OCI-LY1 (cell line): ENCODE measurements at regions not wholly inside any gene's neighbourhood (a gene's known extent, or its start where the extent isn't known, plus 50 kb on each side); places are given as distances from the start of the nearest gene placed in this dataset.

Source experiments
- H2AFZ ChIP-seq: fragments of 200-600 bp; sonication (generic), shearing (Covaris generic); 2 replicates; pipeline ENCODE4 v1.6.0; 2014; ENCODE audit warnings: antibody characterized with exemption, mild to moderate bottlenecking, low read length
- H3F3A ChIP-seq: fragments of 200-600 bp; sonication (generic), shearing (Covaris generic); 2 replicates; pipeline ENCODE4 v1.6.0; 2014; ENCODE audit warnings: mild to moderate bottlenecking, antibody characterized with exemption, low read length, moderate library complexity; ENCODE audit not compliant: insufficient read depth
- H3K27ac ChIP-seq: fragments of 200-600 bp; sonication (generic); 2 replicates; pipeline ENCODE4 v1.5.1; 2014; ENCODE audit warnings: low read length, mixed run types, mild to moderate bottlenecking, low read depth; ENCODE audit not compliant: poor library complexity, severe bottlenecking
- H3K27me3 ChIP-seq: fragments of 200-600 bp; sonication (generic); 2 replicates; pipeline ENCODE4 v1.6.0; 2014; ENCODE audit warnings: antibody characterized with exemption, mild to moderate bottlenecking, low read length, moderate library complexity; ENCODE audit not compliant: insufficient read depth
- H3K36me3 ChIP-seq: fragments of 200-600 bp; sonication (generic); 2 replicates; pipeline ENCODE4 v1.6.1; 2014; ENCODE audit warnings: mild to moderate bottlenecking, antibody characterized with exemption, low read length, moderate library complexity, mixed read lengths; ENCODE audit not compliant: insufficient read depth
- H3K4me1 ChIP-seq: fragments of 200-600 bp; sonication (generic); 2 replicates; pipeline ENCODE4 v1.5.1; 2014; ENCODE audit warnings: mild to moderate bottlenecking, low read length, moderate library complexity; ENCODE audit not compliant: insufficient read depth, severe bottlenecking
- H3K4me2 ChIP-seq: fragments of 200-600 bp; sonication (generic), shearing (Covaris generic); 2 replicates; pipeline ENCODE4 v1.6.1; 2014; ENCODE audit warnings: low read length
- H3K4me3 ChIP-seq: fragments of 200-600 bp; sonication (generic); 2 replicates; pipeline ENCODE4 v1.5.1; 2014; ENCODE audit warnings: low read length, low read depth, mild to moderate bottlenecking, mixed read lengths; ENCODE audit not compliant: poor library complexity, severe bottlenecking
- H3K79me2 ChIP-seq: fragments of 200-600 bp; shearing (Covaris generic); 2 replicates; pipeline ENCODE4 v1.6.1; 2016; ENCODE audit warnings: mixed run types, low read length, mixed read lengths; ENCODE audit not compliant: insufficient read depth
- H3K9ac ChIP-seq: fragments of 200-600 bp; sonication (generic), shearing (Covaris generic); 2 replicates; pipeline ENCODE4 v1.6.1; 2014; ENCODE audit warnings: mild to moderate bottlenecking, low read length, mixed read lengths
- H3K9me2 ChIP-seq: fragments of 200-600 bp; sonication (generic), shearing (Covaris generic); 2 replicates; pipeline ENCODE4 v1.6.1; 2014; ENCODE audit warnings: low read depth, mild to moderate bottlenecking, low read length, mixed read lengths
- H3K9me3 ChIP-seq: fragments of 200-600 bp; shearing (Covaris generic); 2 replicates; pipeline ENCODE4 v1.6.1; 2014; ENCODE audit warnings: low read length, mixed read lengths
- H4K20me1 ChIP-seq: fragments of 200-600 bp; sonication (generic), shearing (Covaris generic); 2 replicates; pipeline ENCODE4 v1.6.0; 2016; ENCODE audit warnings: mild to moderate bottlenecking, low read length; ENCODE audit not compliant: insufficient read depth
- CTCF ChIP-seq: fragments of 200-600 bp; sonication (generic), shearing (Covaris generic); IDR thresholded peaks from 2 replicates; pipeline ENCODE4 v1.5.1; 2017; ENCODE audit warnings: mild to moderate bottlenecking, antibody characterized with exemption, low read length, moderate library complexity, mixed read lengths
- EZH2 ChIP-seq: fragments of 200-600 bp; sonication (generic), shearing (Covaris generic); IDR thresholded peaks from 2 replicates; pipeline ENCODE4 v1.8.0; 2017; ENCODE audit warnings: borderline replicate concordance, mixed run types, mild to moderate bottlenecking, antibody characterized with exemption, low read length, moderate library complexity, mixed read lengths

- no peaks in the 10 kb centered on the region for H3K36me3 ChIP-seq
- H3K9ac ChIP-seq, result no peak overlapping the region
- H2AFZ ChIP-seq, result no peak overlapping the region
- no peaks in the 10 kb centered on the region for H3K79me2 ChIP-seq
- TF ChIP-seq EZH2 (no peak), CTCF (no peak)
- H3K4me2 ChIP-seq, result no peak overlapping the region
- no peak overlapping the region for H3K27ac ChIP-seq
- H3F3A ChIP-seq, result no peaks in the 10 kb centered on the region
- no peaks in the 10 kb centered on the region for H3K27me3 ChIP-seq
- no peak overlapping the region for H3K4me3 ChIP-seq
- H3K9me2 ChIP-seq, result no peaks in the 10 kb centered on the region
- H4K20me1 ChIP-seq, result no peaks in the 10 kb centered on the region
- no peaks in the 10 kb centered on the region for H3K4me1 ChIP-seq
- no peaks in the 10 kb centered on the region for H3K9me3 ChIP-seq
Measured at GRCh38 chr14:25909045-25909747, 688.6 kb downstream of the NOVA1 start.

- no peak overlapping the region for H3K9ac ChIP-seq
- H3K4me2 ChIP-seq, result no peak overlapping the region
- H2AFZ ChIP-seq, result no peak overlapping the region
- H3K9me2 ChIP-seq, result no peaks in the 10 kb centered on the region
- no peaks in the 10 kb centered on the region for H3K27me3 ChIP-seq
- no peak overlapping the region for H3K4me3 ChIP-seq
- no peaks in the 10 kb centered on the region for H3K36me3 ChIP-seq
- H3K4me1 ChIP-seq, result no peaks in the 10 kb centered on the region
- H3K79me2 ChIP-seq, result no peaks in the 10 kb centered on the region
- no peaks in the 10 kb centered on the region for H3K9me3 ChIP-seq
- no peak overlapping the region for H3K27ac ChIP-seq
- H4K20me1 ChIP-seq, result no peaks in the 10 kb centered on the region
- no peaks in the 10 kb centered on the region for H3F3A ChIP-seq
- TF ChIP-seq EZH2, result no peak
- TF ChIP-seq CTCF, result no peak
Measured at GRCh38 chr14:25908277-25909044, 689.4 kb downstream of the NOVA1 start.

- Histone ChIP-seq H4K20me1 (no peaks in the 10 kb centered on the region), H3K9me2 (no peaks in the 10 kb centered on the region), H3K4me1 (no peaks in the 10 kb centered on the region)
Measured at GRCh38 chr14:25904446-25904845, 693.4 kb downstream of the NOVA1 start.

More at GRCh38 chr14:25904446-25904845, 693.4 kb downstream of the NOVA1 start:
- H3K79me2 ChIP-seq, result no peaks in the 10 kb centered on the region
- no peak overlapping the region for H3K27ac ChIP-seq
- no peak overlapping the region for H3K4me3 ChIP-seq
- H3K36me3 ChIP-seq, result no peaks in the 10 kb centered on the region
- H3K4me2 ChIP-seq, result no peak overlapping the region
- no peaks in the 10 kb centered on the region for H3K27me3 ChIP-seq
- no peaks in the 10 kb centered on the region for H3K9me3 ChIP-seq
- H2AFZ ChIP-seq, result no peak overlapping the region
- no peak overlapping the region for H3K9ac ChIP-seq
- H3F3A ChIP-seq, result no peaks in the 10 kb centered on the region
- TF ChIP-seq EZH2, result no peak
- no peak for TF ChIP-seq CTCF
